GM12878 (cell line): ENCODE measurements at regions not wholly inside any gene's neighbourhood (a gene's known extent, or its start where the extent isn't known, plus 50 kb on each side); places are given as distances from the start of the nearest gene placed in this dataset.

ENCODE experiments used
- ATAC-seq: fragments of 200-7000 bp; cut with Tn5 transposase; 3 replicates; pipeline ENCODE4 v1.9.1; 2020; ENCODE audit warnings: mild to moderate bottlenecking, moderate library complexity
- BruUV-seq: library from RNA; stranded (reverse); fragments of 400-500 nt; replicated peaks from 2 replicates; lab custom pipeline; 2021; lab: Mats Ljungman, UMichigan
- CTCF ChIA-PET: fragments of 300-600 bp; sonication (Branson Sonifier 250); formaldehyde crosslinking; extraction: SDS; loops from one replicate; lab custom pipeline; 2021; ENCODE audit warnings: inconsistent platforms; lab: Yijun Ruan, JAX
- POLR2A ChIA-PET: fragments of 350-600 bp; formaldehyde crosslinking; extraction: SDS; loops from one replicate; lab custom pipeline; 2021; ENCODE audit warnings: inconsistent platforms; lab: Charles Lee
- RAD21 ChIA-PET: fragments of 300-600 bp; sonication (Branson Sonifier 250); formaldehyde crosslinking; loops from one replicate; lab custom pipeline; 2023; ENCODE audit warnings: antibody characterized with exemption; ENCODE audit not compliant: unreplicated experiment; lab: Charles Lee
- SMC1A ChIA-PET: fragments of 300-600 bp; sonication (Branson Sonifier 250); formaldehyde crosslinking; loops from one replicate; lab custom pipeline; 2023; ENCODE audit not compliant: unreplicated experiment, uncharacterized antibody; lab: Charles Lee
- DNase-seq: peaks from one replicate; pipeline ENCODE4 v3.0.0-alpha.2; 2011; ENCODE audit warnings: low read depth, low spot score
- FAIRE-seq: peaks from 3 replicates; lab custom pipeline; 2011; peaks lifted over from hg19 to GRCh38; lab: Jason Lieb, UNC
- H2AFZ ChIP-seq: 2 replicates; pipeline ENCODE4 v1.6.0; 2011; ENCODE audit warnings: low read depth, low read length, control low read depth; ENCODE audit not compliant: control insufficient read depth
- H3K27ac ChIP-seq: 2 replicates; pipeline ENCODE4 v1.5.1; 2011; ENCODE audit warnings: control low read depth; ENCODE audit not compliant: control insufficient read depth, insufficient read depth
- H3K27me3 ChIP-seq, 2 experiments: replicated peaks in 1 of 2; 2 replicates each; pipeline versions ENCODE4 v1.6.0 to v1.6.1; 2011; ENCODE audit warnings: low read length in 1 of 2; ENCODE audit not compliant: control insufficient read depth in 2 of 2, insufficient read depth in 2 of 2
- H3K36me3 ChIP-seq, 2 experiments: 2 replicates each; pipeline ENCODE4 v1.5.1; 2011; ENCODE audit warnings: low read length in 1 of 2; ENCODE audit not compliant: control insufficient read depth in 2 of 2, insufficient read depth in 2 of 2
- H3K4me1 ChIP-seq: 2 replicates; pipeline ENCODE4 v1.6.1; 2011; ENCODE audit warnings: mild to moderate bottlenecking, low read length, moderate library complexity, mixed read lengths; ENCODE audit not compliant: control insufficient read depth, insufficient read depth
- H3K4me2 ChIP-seq: 2 replicates; pipeline ENCODE4 v1.6.0; 2011; ENCODE audit warnings: control low read depth; ENCODE audit not compliant: control insufficient read depth, insufficient read depth
- H3K4me3 ChIP-seq: fragments of 200-600 bp; sonication (generic); 2 replicates; pipeline ENCODE4 v1.5.1; 2016
- H3K79me2 ChIP-seq: 2 replicates; pipeline ENCODE4 v1.6.0; 2011; ENCODE audit warnings: low read length; ENCODE audit not compliant: control insufficient read depth, insufficient read depth
- H3K9ac ChIP-seq: 2 replicates; pipeline ENCODE4 v1.8.0; 2011; ENCODE audit warnings: low read length, control low read depth, mixed read lengths; ENCODE audit not compliant: control insufficient read depth, insufficient read depth
- H3K9me3 ChIP-seq: replicated peaks from 3 replicates; pipeline ENCODE4 v1.5.1; 2011; ENCODE audit warnings: mild to moderate bottlenecking, low read length; ENCODE audit not compliant: control insufficient read depth, insufficient read depth
- H4K20me1 ChIP-seq: 2 replicates; pipeline ENCODE4 v1.6.0; 2011; ENCODE audit not compliant: control insufficient read depth, insufficient read depth
- BCL11A ChIP-seq: IDR thresholded peaks from 2 replicates; pipeline ENCODE4 v1.6.1; 2011; ENCODE audit warnings: low read depth, low read length
- MEF2B ChIP-seq: fragments of 450-650 bp; IDR thresholded peaks from 2 replicates; pipeline ENCODE4 v1.6.1; 2018; ENCODE audit warnings: mild to moderate bottlenecking, moderate library complexity; ENCODE audit not compliant: partially characterized antibody, poor library complexity, severe bottlenecking
- NFYB ChIP-seq: IDR thresholded peaks from 2 replicates; pipeline ENCODE4 v1.6.1; 2011; ENCODE audit warnings: low read depth, mild to moderate bottlenecking, low read length, improper control_type of control experiment, moderate library complexity; ENCODE audit not compliant: insufficient read depth
- WGBS: methylation state at CpG from one replicate; pipeline ENCODE4 v1.1.6; 2016; ENCODE audit warnings: low lambda C conversion rate; ENCODE audit not compliant: insufficient replicate concordance, insufficient coverage; ENCODE audit errors: missing lambda C conversion rate; 5-methylcytosine and 5-hydroxymethylcytosine counted together
- in situ Hi-C: fragments of 300-500 bp; cut with MboI; formaldehyde crosslinking; loops from 9 replicates; pipeline ENCODE4 v1.14.3; 2018; ENCODE audit warnings: mixed read lengths
- intact Hi-C: fragments of 100-400 bp; cut with micrococcal nuclease; formaldehyde crosslinking; loops from one replicate; pipeline ENCODE4 v1.14.2; 2022; ENCODE audit not compliant: unreplicated experiment
- TF ChIP-seq, protein P1 (sequence below): fragments of 450-650 bp; IDR thresholded peaks from 2 replicates; pipeline ENCODE4 v1.6.1; 2016; ENCODE audit warnings: mild to moderate bottlenecking, moderate library complexity, borderline replicate concordance

GRCh38 chr13:50249144-50249521 is 233.9 kb downstream of the KCNRG start:
- no peak overlapping the region for H3K9ac ChIP-seq
- in situ Hi-C loops (no loop called here), intact Hi-C loops (no loop called here)
- no peak for ATAC-seq
- H3K4me3 ChIP-seq, result no peak overlapping the region
- ChIA-PET CTCF (no interaction called here), RAD21 (no interaction called here), POLR2A (no interaction called here), SMC1A (interaction anchor here (0.6 kb wide), 1 partner anchor 21 kb away, joined by 3 read pairs; no protein-coding TSS in a partner anchor)
- no peaks in the 10 kb centered on the region for H3K36me3 ChIP-seq
- H3K27me3 ChIP-seq, result peaks cover 0 to 4% of the 10 kb centered on the region in 2 experiments; a peak in 1 of 4 replicates
- BruUV-seq, result no TSS peak
- DNase-seq, result no peak
- no peaks in the 10 kb centered on the region for H3K79me2 ChIP-seq
- peaks cover 8% of the 10 kb centered on the region for H3K4me1 ChIP-seq
- 32% methylated on average over 1 of the region's 1 CpG for WGBS
- peaks cover 2% of the 10 kb centered on the region; the same call in 1 of the 3 replicates for H3K9me3 ChIP-seq
- no peak overlapping the region for H3K27ac ChIP-seq
- no peak overlapping the region for H3K4me2 ChIP-seq
- no peak for TF ChIP-seq BCL11A
- no peak overlapping the region for H2AFZ ChIP-seq
- FAIRE-seq, result no peak
- no peaks in the 10 kb centered on the region for H4K20me1 ChIP-seq

GRCh38 chr13:50250401-50250800 is 235.2 kb downstream of the KCNRG start:
- Histone ChIP-seq H3K9me3 (peaks cover 2% of the 10 kb centered on the region; the same call in 1 of the 3 replicates), H3K79me2 (no peaks in the 10 kb centered on the region), H2AFZ (no peak overlapping the region), H3K27me3 (peaks cover 0 to 4% of the 10 kb centered on the region in 2 experiments; a peak in 1 of 4 replicates), H3K9ac (no peak overlapping the region), H3K4me2 (no peak overlapping the region), H3K27ac (no peak overlapping the region), H4K20me1 (no peaks in the 10 kb centered on the region), H3K4me3 (no peak overlapping the region), H3K4me1 (no peaks in the 10 kb centered on the region), H3K36me3 (no peaks in the 10 kb centered on the region)
- 56% methylated on average over 7 of the region's 7 CpGs for WGBS
- no peak for DNase-seq
- ChIA-PET SMC1A (interaction anchor here (1.2 kb wide), 1 partner anchor 173 kb away, joined by 3 read pairs; no protein-coding TSS in a partner anchor), RAD21 (interaction anchor here (0.7 kb wide), 1 partner anchor 252 kb away, joined by 3 read pairs; no protein-coding TSS in a partner anchor), POLR2A (no interaction called here), CTCF (interaction anchor here (0.6 kb wide), 2 partner anchors 285 to 550 kb away, joined by 3 read pairs; no protein-coding TSS in a partner anchor)
- intact Hi-C loops, result no loop called here
- TF ChIP-seq MEF2B, result no peak
- TF ChIP-seq, protein P1, sequence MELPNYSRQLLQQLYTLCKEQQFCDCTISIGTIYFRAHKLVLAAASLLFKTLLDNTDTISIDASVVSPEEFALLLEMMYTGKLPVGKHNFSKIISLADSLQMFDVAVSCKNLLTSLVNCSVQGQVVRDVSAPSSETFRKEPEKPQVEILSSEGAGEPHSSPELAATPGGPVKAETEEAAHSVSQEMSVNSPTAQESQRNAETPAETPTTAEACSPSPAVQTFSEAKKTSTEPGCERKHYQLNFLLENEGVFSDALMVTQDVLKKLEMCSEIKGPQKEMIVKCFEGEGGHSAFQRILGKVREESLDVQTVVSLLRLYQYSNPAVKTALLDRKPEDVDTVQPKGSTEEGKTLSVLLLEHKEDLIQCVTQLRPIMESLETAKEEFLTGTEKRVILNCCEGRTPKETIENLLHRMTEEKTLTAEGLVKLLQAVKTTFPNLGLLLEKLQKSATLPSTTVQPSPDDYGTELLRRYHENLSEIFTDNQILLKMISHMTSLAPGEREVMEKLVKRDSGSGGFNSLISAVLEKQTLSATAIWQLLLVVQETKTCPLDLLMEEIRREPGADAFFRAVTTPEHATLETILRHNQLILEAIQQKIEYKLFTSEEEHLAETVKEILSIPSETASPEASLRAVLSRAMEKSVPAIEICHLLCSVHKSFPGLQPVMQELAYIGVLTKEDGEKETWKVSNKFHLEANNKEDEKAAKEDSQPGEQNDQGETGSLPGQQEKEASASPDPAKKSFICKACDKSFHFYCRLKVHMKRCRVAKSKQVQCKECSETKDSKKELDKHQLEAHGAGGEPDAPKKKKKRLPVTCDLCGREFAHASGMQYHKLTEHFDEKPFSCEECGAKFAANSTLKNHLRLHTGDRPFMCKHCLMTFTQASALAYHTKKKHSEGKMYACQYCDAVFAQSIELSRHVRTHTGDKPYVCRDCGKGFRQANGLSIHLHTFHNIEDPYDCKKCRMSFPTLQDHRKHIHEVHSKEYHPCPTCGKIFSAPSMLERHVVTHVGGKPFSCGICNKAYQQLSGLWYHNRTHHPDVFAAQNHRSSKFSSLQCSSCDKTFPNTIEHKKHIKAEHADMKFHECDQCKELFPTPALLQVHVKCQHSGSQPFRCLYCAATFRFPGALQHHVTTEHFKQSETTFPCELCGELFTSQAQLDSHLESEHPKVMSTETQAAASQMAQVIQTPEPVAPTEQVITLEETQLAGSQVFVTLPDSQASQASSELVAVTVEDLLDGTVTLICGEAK, result no peak
- no peak for TF ChIP-seq NFYB
- FAIRE-seq, result no peak
- in situ Hi-C loops, result no loop called here
- no TSS peak for BruUV-seq
- ATAC-seq, result no peak
